HG02678 (cell line): ENCODE measurements at regions not wholly inside any gene's neighbourhood (a gene's known extent, or its start where the extent isn't known, plus 50 kb on each side); places are given as distances from the start of the nearest gene placed in this dataset.

Source experiments
- ATAC-seq: cut with Tn5 transposase; IDR thresholded peaks from one replicate; pipeline ENCODE4 v1.9.1; 2021; ENCODE audit warnings: mild to moderate bottlenecking, moderate library complexity; ENCODE audit not compliant: unreplicated experiment

- no peak for ATAC-seq
Measured at GRCh38 chr4:151603377-151603776, 157.4 kb downstream of the GATB start.

GRCh38 chr4:151604238-151604637 lies 156.6 kb downstream of the GATB start:
- no peak for ATAC-seq

GRCh38 chr4:151605215-151605614 lies 155.6 kb downstream of the GATB start:
- ATAC-seq, result no peak

- no peak for ATAC-seq
Measured at GRCh38 chr4:151606061-151606460, 154.7 kb downstream of the GATB start.

- ATAC-seq, result no peak
Measured at GRCh38 chr4:151610229-151610628, 150.6 kb downstream of the GATB start.

GRCh38 chr4:151611960-151612359 lies 148.8 kb downstream of the GATB start:
- ATAC-seq, result no peak

GRCh38 chr4:151613290-151613689 lies 147.5 kb downstream of the GATB start:
- ATAC-seq, result no peak

GRCh38 chr4:151614561-151614960 lies 146.2 kb downstream of the GATB start:
- no peak for ATAC-seq

GRCh38 chr4:151618858-151619257 lies 141.9 kb downstream of the GATB start:
- ATAC-seq, result no peak

GRCh38 chr4:151620066-151620465 lies 140.7 kb downstream of the GATB start:
- ATAC-seq, result no peak
